ENCODE measurements at regions not wholly inside any gene's neighbourhood (a gene's known extent, or its start where the extent isn't known, plus 50 kb on each side); places are given as distances from the start of the nearest gene placed in this dataset.

- 86 to 93% methylated on average over 1 of the region's 1 CpG for WGBS, 2 donors
- ATAC-seq (ENCODE audit: insufficient read depth, low FRiP score): no peak
- H3K4me1 ChIP-seq (ENCODE audit: control insufficient read depth in 5 of 5, insufficient read depth in 5 of 5, low read length in 5 of 5): no peaks in the 10 kb centered on the region
- no peak overlapping the region for H3K9ac ChIP-seq (ENCODE audit: insufficient read depth in 1 of 2, low read length in 2 of 2)
- TF ChIP-seq CTCF (IDR thresholded peaks at IDR 0.05; ENCODE audit: control extremely low read depth, extremely low read depth): no peak
- H3K4me3 ChIP-seq: no peak overlapping the region
- no peaks in the 10 kb centered on the region for H3K9me3 ChIP-seq (ENCODE audit: control insufficient read depth in 4 of 4, insufficient read depth in 3 of 4, low read length in 3 of 4)
- no peaks in the 10 kb centered on the region for H3K27me3 ChIP-seq (ENCODE audit: control insufficient read depth in 3 of 3, insufficient read depth in 3 of 3, low read length in 2 of 3)
- no peaks in the 10 kb centered on the region for H3K36me3 ChIP-seq (ENCODE audit: control insufficient read depth in 4 of 4, insufficient read depth in 4 of 4, low read length in 4 of 4)
- no peak for DNase-seq
- no peak overlapping the region for H3K27ac ChIP-seq (ENCODE audit: low read depth in 1 of 2, low read length in 1 of 2)
Measured at GRCh38 chr11:80831374-80831773, 1390.5 kb upstream of the TENM4 start.

GRCh38 chr11:80827781-80828180, 1387.0 kb upstream of the TENM4 start:
- ATAC-seq (ENCODE audit: insufficient read depth, low FRiP score): no peak
- H3K9me3 ChIP-seq (ENCODE audit: control insufficient read depth in 4 of 4, insufficient read depth in 3 of 4, low read length in 3 of 4): no peaks in the 10 kb centered on the region
- no peak overlapping the region for H3K27ac ChIP-seq (ENCODE audit: low read depth in 1 of 2, low read length in 1 of 2)
- H3K4me1 ChIP-seq (ENCODE audit: control insufficient read depth in 5 of 5, insufficient read depth in 5 of 5, low read length in 5 of 5): no peaks in the 10 kb centered on the region
- H3K9ac ChIP-seq (ENCODE audit: insufficient read depth in 1 of 2, low read length in 2 of 2): no peak overlapping the region
- no peak for DNase-seq
- H3K4me3 ChIP-seq: no peak overlapping the region
- 82 to 83% methylated on average over 3 of the region's 3 CpGs for WGBS, 2 donors
- no peak for TF ChIP-seq CTCF (IDR thresholded peaks at IDR 0.05; ENCODE audit: control extremely low read depth, extremely low read depth)
- no peaks in the 10 kb centered on the region for H3K36me3 ChIP-seq (ENCODE audit: control insufficient read depth in 4 of 4, insufficient read depth in 4 of 4, low read length in 4 of 4)
- no peaks in the 10 kb centered on the region for H3K27me3 ChIP-seq (ENCODE audit: control insufficient read depth in 3 of 3, insufficient read depth in 3 of 3, low read length in 2 of 3)

- no peaks in the 10 kb centered on the region for H3K9me3 ChIP-seq (ENCODE audit: control insufficient read depth in 4 of 4, insufficient read depth in 3 of 4, low read length in 3 of 4)
- DNase-seq (no peak), ATAC-seq (ENCODE audit: insufficient read depth, low FRiP score) (no peak)
- H3K27me3 ChIP-seq (ENCODE audit: control insufficient read depth in 3 of 3, insufficient read depth in 3 of 3, low read length in 2 of 3): no peaks in the 10 kb centered on the region
- no peak overlapping the region for H3K4me3 ChIP-seq
- no peak for TF ChIP-seq CTCF (IDR thresholded peaks at IDR 0.05; ENCODE audit: control extremely low read depth, extremely low read depth)
- no peak overlapping the region for H3K27ac ChIP-seq (ENCODE audit: low read depth in 1 of 2, low read length in 1 of 2)
- H3K9ac ChIP-seq (ENCODE audit: insufficient read depth in 1 of 2, low read length in 2 of 2): no peak overlapping the region
- H3K36me3 ChIP-seq (ENCODE audit: control insufficient read depth in 4 of 4, insufficient read depth in 4 of 4, low read length in 4 of 4): no peaks in the 10 kb centered on the region
- WGBS, 2 donors: 88 to 89% methylated on average over 2 of the region's 2 CpGs
- no peaks in the 10 kb centered on the region for H3K4me1 ChIP-seq (ENCODE audit: control insufficient read depth in 5 of 5, insufficient read depth in 5 of 5, low read length in 5 of 5)
Measured at GRCh38 chr11:80826808-80827207, 1386.0 kb upstream of the TENM4 start.

GRCh38 chr11:80822308-80822707, 1381.5 kb upstream of the TENM4 start:
- Histone ChIP-seq H3K27ac (ENCODE audit: low read depth in 1 of 2, low read length in 1 of 2) (no peak overlapping the region), H3K4me3 (no peak overlapping the region), H3K27me3 (ENCODE audit: control insufficient read depth in 3 of 3, insufficient read depth in 3 of 3, low read length in 2 of 3) (no peaks in the 10 kb centered on the region), H3K4me1 (ENCODE audit: control insufficient read depth in 5 of 5, insufficient read depth in 5 of 5, low read length in 5 of 5) (no peaks in the 10 kb centered on the region), H3K9ac (ENCODE audit: insufficient read depth in 1 of 2, low read length in 2 of 2) (no peak overlapping the region), H3K36me3 (ENCODE audit: control insufficient read depth in 4 of 4, insufficient read depth in 4 of 4, low read length in 4 of 4) (no peaks in the 10 kb centered on the region), H3K9me3 (ENCODE audit: control insufficient read depth in 4 of 4, insufficient read depth in 3 of 4, low read length in 3 of 4) (no peaks in the 10 kb centered on the region)
- DNase-seq: no peak
- no peak for TF ChIP-seq CTCF (IDR thresholded peaks at IDR 0.05; ENCODE audit: control extremely low read depth, extremely low read depth)
- no peak for ATAC-seq (ENCODE audit: insufficient read depth, low FRiP score)
- 81 to 93% methylated on average over 7 of the region's 7 CpGs for WGBS, 2 donors

Data from lung (tissue), 11 donors.